ENCODE measurements at regions not wholly inside any gene's neighbourhood (a gene's known extent, or its start where the extent isn't known, plus 50 kb on each side); places are given as distances from the start of the nearest gene placed in this dataset.

- Histone ChIP-seq H3K23me2 (ENCODE audit: low read depth, low read length) (no peaks in the 10 kb centered on the region), H2BK20ac (ENCODE audit: low read length) (no peak overlapping the region), H2BK15ac (ENCODE audit: low read length) (no peak overlapping the region), H2AFZ (ENCODE audit: low read length) (no peak overlapping the region), H4K8ac (ENCODE audit: extremely low read depth, insufficient read depth, low read length) (no peak overlapping the region), H3K4me2 (ENCODE audit: insufficient read depth in 1 of 2, low read depth in 2 of 2, low read length in 2 of 2) (no peak overlapping the region), H3K4me3 (ENCODE audit: extremely low read depth in 1 of 4, insufficient read depth in 2 of 4, low read depth in 3 of 4, low read length in 4 of 4) (no peak overlapping the region), H4K91ac (replicated peaks; ENCODE audit: insufficient read length, low read length) (no peak overlapping the region), H4K5ac (ENCODE audit: insufficient read length, low read depth, low read length) (no peak overlapping the region), H2BK12ac (ENCODE audit: low read depth, low read length) (no peak overlapping the region), H3K9ac (replicated peaks in 1 of 4; ENCODE audit: extremely low read depth in 1 of 4, low read depth in 3 of 4, low read length in 3 of 4) (no peak overlapping the region), H3K23ac (ENCODE audit: insufficient read length) (no peak overlapping the region), H2BK120ac (replicated peaks; ENCODE audit: low read depth, low read length) (no peak overlapping the region), H3K4ac (replicated peaks; ENCODE audit: insufficient read length, low read depth, low read length) (no peak overlapping the region), H3K79me1 (ENCODE audit: low read depth, low read length) (no peaks in the 10 kb centered on the region), H3K79me2 (ENCODE audit: control insufficient read depth in 1 of 2, insufficient read depth in 2 of 2, low read length in 2 of 2) (no peaks in the 10 kb centered on the region), H3K4me1 (replicated peaks in 1 of 4; ENCODE audit: control insufficient read depth in 3 of 4, insufficient read depth in 4 of 4, low read length in 3 of 4) (no peaks in the 10 kb centered on the region), H3K18ac (ENCODE audit: extremely low read depth, low read length) (no peak overlapping the region), H3K9me3 (ENCODE audit: insufficient read depth in 2 of 2, low read depth in 1 of 2, low read length in 1 of 2) (no peaks in the 10 kb centered on the region), H3K14ac (ENCODE audit: insufficient read length) (no peak overlapping the region), H3K36me3 (ENCODE audit: control insufficient read depth in 2 of 4, insufficient read depth in 4 of 4, low read length in 3 of 4) (no peaks in the 10 kb centered on the region), H3K56ac (replicated peaks; ENCODE audit: insufficient read length, low read depth, low read length) (no peak overlapping the region), H3K27ac (ENCODE audit: low read depth, low read length) (no peak overlapping the region), H2AK5ac (ENCODE audit: low read depth, low read length) (no peak overlapping the region), H4K20me1 (replicated peaks in 1 of 2; ENCODE audit: control insufficient read depth in 1 of 2, insufficient read depth in 2 of 2, low read length in 2 of 2) (no peaks in the 10 kb centered on the region), H2BK5ac (ENCODE audit: low read depth, low read length) (no peak overlapping the region), H3K27me3 (replicated peaks in 1 of 4; ENCODE audit: control insufficient read depth in 3 of 4, extremely low read depth in 1 of 4, insufficient read depth in 3 of 4, low read length in 3 of 4) (no peaks in the 10 kb centered on the region)
- no peak for FAIRE-seq
- no peak for DNase-seq (ENCODE audit: low read depth in 1 of 2, low spot score in 2 of 2)
- 82% methylated on average over 2 of the region's 2 CpGs; no CpG with 5 or more reads in 1 of the 2 experiments for WGBS, 2 experiments (ENCODE audit: extremely low coverage in 1 of 2, insufficient coverage in 1 of 2, insufficient read length in 1 of 2, insufficient replicate concordance in 2 of 2, low coverage in 1 of 2, low lambda C conversion rate in 2 of 2, missing lambda C conversion rate in 1 of 2)
- TF ChIP-seq CEBPB (IDR thresholded peaks at IDR 0.05; ENCODE audit: low read depth, low read length) (no peak), RAD21 (IDR thresholded peaks at IDR 0.05 in 1 of 2, conservative IDR thresholded peaks at IDR 0.05 in 1 of 2; ENCODE audit: low read depth in 2 of 2, low read length in 2 of 2) (peak; percentile 9 to 25; a peak in 2 of 4 replicates)
- TF ChIP-seq, protein P1, sequence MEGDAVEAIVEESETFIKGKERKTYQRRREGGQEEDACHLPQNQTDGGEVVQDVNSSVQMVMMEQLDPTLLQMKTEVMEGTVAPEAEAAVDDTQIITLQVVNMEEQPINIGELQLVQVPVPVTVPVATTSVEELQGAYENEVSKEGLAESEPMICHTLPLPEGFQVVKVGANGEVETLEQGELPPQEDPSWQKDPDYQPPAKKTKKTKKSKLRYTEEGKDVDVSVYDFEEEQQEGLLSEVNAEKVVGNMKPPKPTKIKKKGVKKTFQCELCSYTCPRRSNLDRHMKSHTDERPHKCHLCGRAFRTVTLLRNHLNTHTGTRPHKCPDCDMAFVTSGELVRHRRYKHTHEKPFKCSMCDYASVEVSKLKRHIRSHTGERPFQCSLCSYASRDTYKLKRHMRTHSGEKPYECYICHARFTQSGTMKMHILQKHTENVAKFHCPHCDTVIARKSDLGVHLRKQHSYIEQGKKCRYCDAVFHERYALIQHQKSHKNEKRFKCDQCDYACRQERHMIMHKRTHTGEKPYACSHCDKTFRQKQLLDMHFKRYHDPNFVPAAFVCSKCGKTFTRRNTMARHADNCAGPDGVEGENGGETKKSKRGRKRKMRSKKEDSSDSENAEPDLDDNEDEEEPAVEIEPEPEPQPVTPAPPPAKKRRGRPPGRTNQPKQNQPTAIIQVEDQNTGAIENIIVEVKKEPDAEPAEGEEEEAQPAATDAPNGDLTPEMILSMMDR (IDR thresholded peaks at IDR 0.05; ENCODE audit: control extremely low read depth in 1 of 3, insufficient read depth in 1 of 3, low read depth in 1 of 3, low read length in 3 of 3): peak in 1 of 3 experiments; percentile 28; a peak in 2 of 4 replicates
- POLR2A ChIA-PET (ENCODE audit: partially characterized antibody): no interaction called here
- CTCF ChIA-PET (ENCODE audit: partially characterized antibody): interaction anchor here (0.7 to 1.6 kb wide), 3 partner anchors 41 to 132 kb away, joined by 3 read pairs; no protein-coding TSS in a partner anchor
These were observed 187.3 kb upstream of the NMUR2 start for GRCh38 chr5:152592416-152592815.
